SK-N-SH (cell line): ENCODE measurements at regions not wholly inside any gene's neighbourhood (a gene's known extent, or its start where the extent isn't known, plus 50 kb on each side); places are given as distances from the start of the nearest gene placed in this dataset.

Source experiments
- CHD2 ChIP-seq: fragments of 150-350 bp; IDR thresholded peaks from 2 replicates; pipeline ENCODE4 v1.6.1; 2018; ENCODE audit warnings: low read length; ENCODE audit not compliant: partially characterized antibody
- EP300 ChIP-seq, 2 experiments: IDR thresholded peaks; 2 replicates each; pipeline versions ENCODE4 v1.4.0 to v1.6.1; 2012; ENCODE audit warnings: borderline replicate concordance in 1 of 2, low read depth in 1 of 2, low read length in 1 of 2
- EZH2phosphoT487 ChIP-seq: fragments of 200-600 bp; sonication (generic); IDR thresholded peaks from 2 replicates; pipeline ENCODE4 v1.6.1; 2017; ENCODE audit warnings: low read depth, mixed run types, mild to moderate bottlenecking, antibody characterized with exemption, moderate library complexity, borderline replicate concordance
- FOXM1 ChIP-seq: IDR thresholded peaks from 2 replicates; pipeline ENCODE4 v1.4.0; 2012; ENCODE audit warnings: low read depth, mild to moderate bottlenecking
- GABPA ChIP-seq: IDR thresholded peaks from 2 replicates; pipeline ENCODE4 v1.4.0; 2012; ENCODE audit warnings: low read depth, mild to moderate bottlenecking
- MXI1 ChIP-seq: IDR thresholded peaks from 2 replicates; pipeline ENCODE4 v1.6.1; 2012; ENCODE audit warnings: mild to moderate bottlenecking, low read depth, low read length, improper control_type of control experiment
- RAD21 ChIP-seq: IDR thresholded peaks from 2 replicates; pipeline ENCODE4 v1.6.1; 2012; ENCODE audit warnings: mild to moderate bottlenecking, low read length
- RCOR1 ChIP-seq: fragments of 150-350 bp; IDR thresholded peaks from 2 replicates; pipeline ENCODE4 v1.6.1; 2017; ENCODE audit warnings: antibody characterized with exemption, low read length
- TF ChIP-seq, protein P1 (sequence below): fragments of 200-600 bp; sonication (generic); IDR thresholded peaks from 2 replicates; pipeline ENCODE4 v1.6.1; 2017; ENCODE audit warnings: antibody characterized with exemption, mild to moderate bottlenecking, moderate library complexity
- TF ChIP-seq, protein P2 (sequence below): IDR thresholded peaks from 2 replicates; pipeline ENCODE4 v1.6.1; 2012; ENCODE audit warnings: mild to moderate bottlenecking, low read depth, low read length, moderate library complexity
- TF ChIP-seq, protein P3 (sequence below): IDR thresholded peaks from 2 replicates; pipeline ENCODE4 v1.4.0; 2012; ENCODE audit warnings: low read depth, borderline replicate concordance
- TF ChIP-seq, protein P4 (sequence below): IDR thresholded peaks from 2 replicates; pipeline ENCODE4 v1.4.0; 2012; ENCODE audit warnings: low read depth

DNA sequence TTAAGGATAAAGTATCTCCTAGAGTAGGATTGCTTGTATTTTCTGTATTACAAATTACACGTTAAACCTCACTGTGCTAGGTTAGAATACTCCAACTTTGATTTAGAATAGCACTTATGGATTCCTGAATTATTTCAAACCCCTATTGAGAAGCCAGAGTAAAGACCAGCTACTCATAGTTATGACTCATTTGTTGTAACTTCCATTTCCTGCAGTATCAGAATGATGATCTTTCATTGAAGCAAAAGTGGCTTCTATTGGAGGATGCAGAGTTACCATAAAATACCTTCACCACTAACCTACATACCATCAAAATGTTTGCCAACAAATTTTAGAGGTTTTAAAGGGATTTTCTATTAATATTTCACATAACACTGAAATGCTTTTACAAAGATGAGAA is 1322.7 kb upstream of the ALCAM start:
- TF ChIP-seq, protein P1, sequence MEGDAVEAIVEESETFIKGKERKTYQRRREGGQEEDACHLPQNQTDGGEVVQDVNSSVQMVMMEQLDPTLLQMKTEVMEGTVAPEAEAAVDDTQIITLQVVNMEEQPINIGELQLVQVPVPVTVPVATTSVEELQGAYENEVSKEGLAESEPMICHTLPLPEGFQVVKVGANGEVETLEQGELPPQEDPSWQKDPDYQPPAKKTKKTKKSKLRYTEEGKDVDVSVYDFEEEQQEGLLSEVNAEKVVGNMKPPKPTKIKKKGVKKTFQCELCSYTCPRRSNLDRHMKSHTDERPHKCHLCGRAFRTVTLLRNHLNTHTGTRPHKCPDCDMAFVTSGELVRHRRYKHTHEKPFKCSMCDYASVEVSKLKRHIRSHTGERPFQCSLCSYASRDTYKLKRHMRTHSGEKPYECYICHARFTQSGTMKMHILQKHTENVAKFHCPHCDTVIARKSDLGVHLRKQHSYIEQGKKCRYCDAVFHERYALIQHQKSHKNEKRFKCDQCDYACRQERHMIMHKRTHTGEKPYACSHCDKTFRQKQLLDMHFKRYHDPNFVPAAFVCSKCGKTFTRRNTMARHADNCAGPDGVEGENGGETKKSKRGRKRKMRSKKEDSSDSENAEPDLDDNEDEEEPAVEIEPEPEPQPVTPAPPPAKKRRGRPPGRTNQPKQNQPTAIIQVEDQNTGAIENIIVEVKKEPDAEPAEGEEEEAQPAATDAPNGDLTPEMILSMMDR = no peak
- TF ChIP-seq GABPA (no peak), EP300 (IDR thresholded peaks at IDR 0.05; ENCODE audit: borderline replicate concordance in 1 of 2, low read depth in 1 of 2, low read length in 1 of 2) (no peak), EZH2phosphoT487 (no peak), FOXM1 (no peak), CHD2 (no peak), RCOR1 (no peak), MXI1 (no peak), RAD21 (no peak)
- TF ChIP-seq, protein P2, sequence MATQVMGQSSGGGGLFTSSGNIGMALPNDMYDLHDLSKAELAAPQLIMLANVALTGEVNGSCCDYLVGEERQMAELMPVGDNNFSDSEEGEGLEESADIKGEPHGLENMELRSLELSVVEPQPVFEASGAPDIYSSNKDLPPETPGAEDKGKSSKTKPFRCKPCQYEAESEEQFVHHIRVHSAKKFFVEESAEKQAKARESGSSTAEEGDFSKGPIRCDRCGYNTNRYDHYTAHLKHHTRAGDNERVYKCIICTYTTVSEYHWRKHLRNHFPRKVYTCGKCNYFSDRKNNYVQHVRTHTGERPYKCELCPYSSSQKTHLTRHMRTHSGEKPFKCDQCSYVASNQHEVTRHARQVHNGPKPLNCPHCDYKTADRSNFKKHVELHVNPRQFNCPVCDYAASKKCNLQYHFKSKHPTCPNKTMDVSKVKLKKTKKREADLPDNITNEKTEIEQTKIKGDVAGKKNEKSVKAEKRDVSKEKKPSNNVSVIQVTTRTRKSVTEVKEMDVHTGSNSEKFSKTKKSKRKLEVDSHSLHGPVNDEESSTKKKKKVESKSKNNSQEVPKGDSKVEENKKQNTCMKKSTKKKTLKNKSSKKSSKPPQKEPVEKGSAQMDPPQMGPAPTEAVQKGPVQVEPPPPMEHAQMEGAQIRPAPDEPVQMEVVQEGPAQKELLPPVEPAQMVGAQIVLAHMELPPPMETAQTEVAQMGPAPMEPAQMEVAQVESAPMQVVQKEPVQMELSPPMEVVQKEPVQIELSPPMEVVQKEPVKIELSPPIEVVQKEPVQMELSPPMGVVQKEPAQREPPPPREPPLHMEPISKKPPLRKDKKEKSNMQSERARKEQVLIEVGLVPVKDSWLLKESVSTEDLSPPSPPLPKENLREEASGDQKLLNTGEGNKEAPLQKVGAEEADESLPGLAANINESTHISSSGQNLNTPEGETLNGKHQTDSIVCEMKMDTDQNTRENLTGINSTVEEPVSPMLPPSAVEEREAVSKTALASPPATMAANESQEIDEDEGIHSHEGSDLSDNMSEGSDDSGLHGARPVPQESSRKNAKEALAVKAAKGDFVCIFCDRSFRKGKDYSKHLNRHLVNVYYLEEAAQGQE = no peak
- TF ChIP-seq, protein P3, sequence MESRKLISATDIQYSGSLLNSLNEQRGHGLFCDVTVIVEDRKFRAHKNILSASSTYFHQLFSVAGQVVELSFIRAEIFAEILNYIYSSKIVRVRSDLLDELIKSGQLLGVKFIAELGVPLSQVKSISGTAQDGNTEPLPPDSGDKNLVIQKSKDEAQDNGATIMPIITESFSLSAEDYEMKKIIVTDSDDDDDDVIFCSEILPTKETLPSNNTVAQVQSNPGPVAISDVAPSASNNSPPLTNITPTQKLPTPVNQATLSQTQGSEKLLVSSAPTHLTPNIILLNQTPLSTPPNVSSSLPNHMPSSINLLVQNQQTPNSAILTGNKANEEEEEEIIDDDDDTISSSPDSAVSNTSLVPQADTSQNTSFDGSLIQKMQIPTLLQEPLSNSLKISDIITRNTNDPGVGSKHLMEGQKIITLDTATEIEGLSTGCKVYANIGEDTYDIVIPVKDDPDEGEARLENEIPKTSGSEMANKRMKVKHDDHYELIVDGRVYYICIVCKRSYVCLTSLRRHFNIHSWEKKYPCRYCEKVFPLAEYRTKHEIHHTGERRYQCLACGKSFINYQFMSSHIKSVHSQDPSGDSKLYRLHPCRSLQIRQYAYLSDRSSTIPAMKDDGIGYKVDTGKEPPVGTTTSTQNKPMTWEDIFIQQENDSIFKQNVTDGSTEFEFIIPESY = no peak
- TF ChIP-seq, protein P4, sequence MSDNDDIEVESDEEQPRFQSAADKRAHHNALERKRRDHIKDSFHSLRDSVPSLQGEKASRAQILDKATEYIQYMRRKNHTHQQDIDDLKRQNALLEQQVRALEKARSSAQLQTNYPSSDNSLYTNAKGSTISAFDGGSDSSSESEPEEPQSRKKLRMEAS = no peak
